ENCODE measurements at regions not wholly inside any gene's neighbourhood (a gene's known extent, or its start where the extent isn't known, plus 50 kb on each side); places are given as distances from the start of the nearest gene placed in this dataset.

DNA sequence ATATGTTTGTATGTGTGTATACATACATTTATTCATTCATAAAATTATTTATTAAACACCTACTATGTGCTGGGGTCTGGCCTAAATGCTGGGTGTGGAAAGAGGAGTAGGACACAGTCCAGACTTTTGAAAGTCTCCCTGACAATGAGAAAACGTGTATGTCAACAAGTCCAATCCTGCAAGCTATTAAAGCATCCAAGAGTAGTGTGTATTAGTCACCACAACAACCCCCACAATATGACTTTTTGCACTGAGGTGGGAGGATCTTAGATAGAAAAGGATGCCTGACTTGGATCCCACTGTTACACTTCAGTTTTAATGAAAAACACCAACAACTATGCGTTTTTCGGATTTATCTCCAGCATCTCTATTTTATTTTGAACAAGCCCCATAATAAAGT is 446.4 kb downstream of the EPHA4 start:
- TF ChIP-seq ZBTB17 (tag by site-specific recombination; IDR thresholded peaks at IDR 0.05) (no peak), GFI1B (tag by site-specific recombination; IDR thresholded peaks at IDR 0.05) (no peak), IKZF3 (tag by site-specific recombination; IDR thresholded peaks at IDR 0.05) (no peak), PRDM4 (tag by site-specific recombination; IDR thresholded peaks at IDR 0.05) (no peak), KLF9 (tag by site-specific recombination; IDR thresholded peaks at IDR 0.05; ENCODE audit: low read depth) (no peak), ZNF121 (tag by site-specific recombination; IDR thresholded peaks at IDR 0.05) (no peak), KLF7 (tag by site-specific recombination; IDR thresholded peaks at IDR 0.05; ENCODE audit: borderline replicate concordance) (no peak), ZNF513 (tag by site-specific recombination; IDR thresholded peaks at IDR 0.05) (no peak)
- TF ChIP-seq, protein P1, sequence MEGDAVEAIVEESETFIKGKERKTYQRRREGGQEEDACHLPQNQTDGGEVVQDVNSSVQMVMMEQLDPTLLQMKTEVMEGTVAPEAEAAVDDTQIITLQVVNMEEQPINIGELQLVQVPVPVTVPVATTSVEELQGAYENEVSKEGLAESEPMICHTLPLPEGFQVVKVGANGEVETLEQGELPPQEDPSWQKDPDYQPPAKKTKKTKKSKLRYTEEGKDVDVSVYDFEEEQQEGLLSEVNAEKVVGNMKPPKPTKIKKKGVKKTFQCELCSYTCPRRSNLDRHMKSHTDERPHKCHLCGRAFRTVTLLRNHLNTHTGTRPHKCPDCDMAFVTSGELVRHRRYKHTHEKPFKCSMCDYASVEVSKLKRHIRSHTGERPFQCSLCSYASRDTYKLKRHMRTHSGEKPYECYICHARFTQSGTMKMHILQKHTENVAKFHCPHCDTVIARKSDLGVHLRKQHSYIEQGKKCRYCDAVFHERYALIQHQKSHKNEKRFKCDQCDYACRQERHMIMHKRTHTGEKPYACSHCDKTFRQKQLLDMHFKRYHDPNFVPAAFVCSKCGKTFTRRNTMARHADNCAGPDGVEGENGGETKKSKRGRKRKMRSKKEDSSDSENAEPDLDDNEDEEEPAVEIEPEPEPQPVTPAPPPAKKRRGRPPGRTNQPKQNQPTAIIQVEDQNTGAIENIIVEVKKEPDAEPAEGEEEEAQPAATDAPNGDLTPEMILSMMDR (tag by site-specific recombination; IDR thresholded peaks at IDR 0.05): no peak
